H1 (cell line): ENCODE measurements at regions not wholly inside any gene's neighbourhood (a gene's known extent, or its start where the extent isn't known, plus 50 kb on each side); places are given as distances from the start of the nearest gene placed in this dataset.

Experiments used
- CTCF ChIA-PET: fragments of 300-600 bp; sonication (Branson Sonifier 250); formaldehyde crosslinking; loops from one replicate; lab custom pipeline; 2021; ENCODE audit not compliant: partially characterized antibody; lab: Charles Lee
- POLR2A ChIA-PET: fragments of 300-600 bp; sonication (Branson Sonifier 250); formaldehyde crosslinking; loops from one replicate; lab custom pipeline; 2021; ENCODE audit warnings: inconsistent platforms; ENCODE audit not compliant: partially characterized antibody; lab: Charles Lee
- DNase-seq, 2 experiments: peaks; one replicate each; pipeline versions ENCODE4 v3.0.0 to v3.0.0-alpha.2; 2010 to 2022; ENCODE audit warnings: low spot score in 2 of 2, low read depth in 1 of 2, mixed read lengths in 1 of 2
- FAIRE-seq: peaks from 2 replicates; lab custom pipeline; 2011; peaks lifted over from hg19 to GRCh38; lab: Jason Lieb, UNC
- H2AFZ ChIP-seq: 2 replicates; pipeline ENCODE4 v1.8.1; 2012; ENCODE audit warnings: low read length, inconsistent platforms
- H2AK5ac ChIP-seq: 2 replicates; pipeline ENCODE4 v1.6.1; 2013; ENCODE audit warnings: low read depth, low read length
- H2BK120ac ChIP-seq: replicated peaks from 2 replicates; pipeline ENCODE3; 2013; ENCODE audit warnings: low read depth, low read length, inconsistent platforms
- H2BK12ac ChIP-seq: 2 replicates; pipeline ENCODE4 v1.6.1; 2013; ENCODE audit warnings: low read depth, low read length
- H2BK15ac ChIP-seq: 2 replicates; pipeline ENCODE4 v1.6.1; 2013; ENCODE audit warnings: low read length
- H2BK20ac ChIP-seq: 2 replicates; pipeline ENCODE4 v1.6.1; 2013; ENCODE audit warnings: low read length
- H2BK5ac ChIP-seq: 2 replicates; pipeline ENCODE4 v1.6.1; 2013; ENCODE audit warnings: low read depth, low read length
- H3K14ac ChIP-seq: 2 replicates; pipeline ENCODE4 v1.6.1; 2013; ENCODE audit warnings: inconsistent platforms; ENCODE audit not compliant: insufficient read length
- H3K18ac ChIP-seq: 2 replicates; pipeline ENCODE4 v1.6.1; 2013; ENCODE audit warnings: low read length; ENCODE audit errors: extremely low read depth
- H3K23ac ChIP-seq: 2 replicates; pipeline ENCODE4 v1.6.1; 2013; ENCODE audit warnings: inconsistent platforms; ENCODE audit not compliant: insufficient read length
- H3K23me2 ChIP-seq: 2 replicates; pipeline ENCODE4 v1.6.1; 2013; ENCODE audit warnings: low read depth, low read length
- H3K27ac ChIP-seq: 2 replicates; pipeline ENCODE4 v1.6.1; 2011; ENCODE audit warnings: low read depth, low read length, inconsistent platforms
- H3K27me3 ChIP-seq, 4 experiments: replicated peaks in 1 of 4; 1 replicate in 1 of 4; 2 replicates in 3 of 4; pipeline versions ENCODE4 v1.6.1 to v1.8.1; 2011 to 2013; ENCODE audit warnings: low read length in 3 of 4, mild to moderate bottlenecking in 3 of 4, inconsistent platforms in 2 of 4, mixed read lengths in 2 of 4, moderate library complexity in 1 of 4; ENCODE audit not compliant: control insufficient read depth in 3 of 4, insufficient read depth in 3 of 4; ENCODE audit errors: extremely low read depth in 1 of 4
- H3K36me3 ChIP-seq, 4 experiments: 2 replicates each; pipeline versions ENCODE4 v1.6.1 to v1.8.1; 2011 to 2013; ENCODE audit warnings: mild to moderate bottlenecking in 4 of 4, low read length in 3 of 4, moderate library complexity in 2 of 4, control low read depth in 1 of 4, inconsistent platforms in 1 of 4; ENCODE audit not compliant: insufficient read depth in 4 of 4, control insufficient read depth in 2 of 4
- H3K4ac ChIP-seq: replicated peaks from 2 replicates; pipeline ENCODE3; 2013; ENCODE audit warnings: low read length, low read depth, mixed read lengths, inconsistent platforms; ENCODE audit not compliant: insufficient read length
- H3K4me1 ChIP-seq, 4 experiments: replicated peaks in 1 of 4; 1 replicate in 1 of 4; 2 replicates in 3 of 4; pipeline versions ENCODE4 v1.6.1 to v1.8.1; 2011 to 2013; ENCODE audit warnings: low read length in 3 of 4, inconsistent platforms in 2 of 4, mixed read lengths in 1 of 4; ENCODE audit not compliant: insufficient read depth in 4 of 4, control insufficient read depth in 3 of 4
- H3K4me2 ChIP-seq, 2 experiments: 2 replicates each; pipeline versions ENCODE4 v1.6.1 to v1.8.1; 2011 to 2013; ENCODE audit warnings: low read depth in 2 of 2, low read length in 2 of 2, control low read depth in 1 of 2, inconsistent platforms in 1 of 2, mild to moderate bottlenecking in 1 of 2; ENCODE audit not compliant: insufficient read depth in 1 of 2
- H3K4me3 ChIP-seq, 4 experiments: fragments of 200-600, 300-600 bp in 1 of 4; sonication (generic), shearing (Covaris generic), sonication (Bioruptor Twin) in 1 of 4; 2 replicates each; pipeline versions ENCODE4 v1.5.1 to v1.8.1; 2011 to 2016; ENCODE audit warnings: low read length in 4 of 4, low read depth in 3 of 4, control low read depth in 2 of 4, inconsistent platforms in 2 of 4, mild to moderate bottlenecking in 2 of 4, mixed read lengths in 1 of 4, moderate library complexity in 1 of 4; ENCODE audit not compliant: insufficient read depth in 2 of 4; ENCODE audit errors: extremely low read depth in 1 of 4
- H3K56ac ChIP-seq: replicated peaks from 2 replicates; pipeline ENCODE3; 2013; ENCODE audit warnings: low read depth, mild to moderate bottlenecking, mixed read lengths, low read length, inconsistent platforms; ENCODE audit not compliant: insufficient read length
- H3K79me1 ChIP-seq: 2 replicates; pipeline ENCODE4 v1.6.1; 2013; ENCODE audit warnings: low read depth, low read length, control low read depth
- H3K79me2 ChIP-seq, 2 experiments: 2 replicates each; pipeline versions ENCODE4 v1.6.1 to v1.8.1; 2012 to 2013; ENCODE audit warnings: low read length in 2 of 2, mild to moderate bottlenecking in 2 of 2, inconsistent platforms in 1 of 2; ENCODE audit not compliant: insufficient read depth in 2 of 2, control insufficient read depth in 1 of 2
- H3K9ac ChIP-seq, 4 experiments: replicated peaks in 1 of 4; 1 replicate in 1 of 4; 2 replicates in 3 of 4; pipeline versions ENCODE4 v1.6.1 to v1.8.1; 2011 to 2013; ENCODE audit warnings: low read depth in 3 of 4, low read length in 3 of 4, control low read depth in 2 of 4, mild to moderate bottlenecking in 2 of 4, moderate library complexity in 2 of 4, inconsistent platforms in 1 of 4; ENCODE audit errors: extremely low read depth in 1 of 4
- H3K9me3 ChIP-seq, 2 experiments: 2 replicates each; pipeline versions ENCODE4 v1.6.1 to v1.8.1; 2012 to 2013; ENCODE audit warnings: mild to moderate bottlenecking in 2 of 2, moderate library complexity in 2 of 2, control low read depth in 1 of 2, inconsistent platforms in 1 of 2, low read depth in 1 of 2, low read length in 1 of 2, mixed read lengths in 1 of 2; ENCODE audit not compliant: insufficient read depth in 2 of 2
- H4K20me1 ChIP-seq, 2 experiments: replicated peaks in 1 of 2; 2 replicates each; pipeline versions ENCODE3 to v1.8.1; 2011 to 2013; ENCODE audit warnings: inconsistent platforms in 2 of 2, low read length in 2 of 2, mild to moderate bottlenecking in 1 of 2; ENCODE audit not compliant: insufficient read depth in 2 of 2, control insufficient read depth in 1 of 2
- H4K5ac ChIP-seq: 2 replicates; pipeline ENCODE4 v1.6.1; 2013; ENCODE audit warnings: low read length, low read depth, mixed read lengths, inconsistent platforms; ENCODE audit not compliant: insufficient read length
- H4K8ac ChIP-seq: 2 replicates; pipeline ENCODE4 v1.8.0; 2013; ENCODE audit warnings: mild to moderate bottlenecking, moderate library complexity, low read length, inconsistent platforms; ENCODE audit not compliant: insufficient read depth; ENCODE audit errors: extremely low read depth
- H4K91ac ChIP-seq: replicated peaks from 2 replicates; pipeline ENCODE3; 2013; ENCODE audit warnings: low read length, mixed read lengths, inconsistent platforms; ENCODE audit not compliant: insufficient read length
- CBX8 ChIP-seq: fragments of 300-800, 300-1000 bp; sonication (generic); IDR thresholded peaks from 2 replicates; pipeline ENCODE4 v1.7.1; 2016; ENCODE audit warnings: low read depth, low read length, borderline replicate concordance
- GTF2F1 ChIP-seq: IDR thresholded peaks from 2 replicates; pipeline ENCODE4 v1.6.1; 2012; ENCODE audit warnings: low read depth, low read length, improper control_type of control experiment, borderline replicate concordance
- HDAC2 ChIP-seq, 2 experiments: fragments of 300-600 bp in 1 of 2; sonication (generic) in 1 of 2; IDR thresholded peaks; 2 replicates each; pipeline ENCODE4 v1.6.1; 2011 to 2012; ENCODE audit warnings: low read depth in 2 of 2, low read length in 2 of 2, mild to moderate bottlenecking in 2 of 2, moderate library complexity in 2 of 2, borderline replicate concordance in 1 of 2, inconsistent platforms in 1 of 2
- RBBP5 ChIP-seq: IDR thresholded peaks from 2 replicates; pipeline ENCODE4 v1.7.1; 2012; ENCODE audit warnings: low read depth, mild to moderate bottlenecking, inconsistent platforms, low read length, moderate library complexity, borderline replicate concordance
- SP2 ChIP-seq: IDR thresholded peaks from 2 replicates; pipeline ENCODE4 v1.6.1; 2012; ENCODE audit warnings: mild to moderate bottlenecking, low read length, inconsistent platforms
- SP4 ChIP-seq: IDR thresholded peaks from 2 replicates; pipeline ENCODE4 v1.6.1; 2012; ENCODE audit warnings: low read length, inconsistent platforms
- YY1 ChIP-seq: IDR thresholded peaks from 2 replicates; pipeline ENCODE4 v1.6.1; 2011; ENCODE audit warnings: low read depth, mild to moderate bottlenecking, low read length
- ZNF274 ChIP-seq: IDR thresholded peaks from 2 replicates; pipeline ENCODE4 v1.7.0; 2012; ENCODE audit warnings: low read length, borderline replicate concordance; ENCODE audit errors: extremely low read depth
- WGBS, 2 experiments: shearing (Covaris generic) in 1 of 2; methylation state at CpG; one replicate each; pipeline versions ENCODE4 v1.1.6 to v1.1.7; 2013 to 2015; ENCODE audit warnings: low lambda C conversion rate in 2 of 2, mixed read lengths in 2 of 2, inconsistent platforms in 1 of 2, low coverage in 1 of 2, missing lambda C conversion rate in 1 of 2; ENCODE audit not compliant: insufficient replicate concordance in 2 of 2, insufficient coverage in 1 of 2, insufficient read length in 1 of 2; ENCODE audit errors: extremely low coverage in 1 of 2, missing lambda C conversion rate in 1 of 2; 5-methylcytosine and 5-hydroxymethylcytosine counted together

DNA sequence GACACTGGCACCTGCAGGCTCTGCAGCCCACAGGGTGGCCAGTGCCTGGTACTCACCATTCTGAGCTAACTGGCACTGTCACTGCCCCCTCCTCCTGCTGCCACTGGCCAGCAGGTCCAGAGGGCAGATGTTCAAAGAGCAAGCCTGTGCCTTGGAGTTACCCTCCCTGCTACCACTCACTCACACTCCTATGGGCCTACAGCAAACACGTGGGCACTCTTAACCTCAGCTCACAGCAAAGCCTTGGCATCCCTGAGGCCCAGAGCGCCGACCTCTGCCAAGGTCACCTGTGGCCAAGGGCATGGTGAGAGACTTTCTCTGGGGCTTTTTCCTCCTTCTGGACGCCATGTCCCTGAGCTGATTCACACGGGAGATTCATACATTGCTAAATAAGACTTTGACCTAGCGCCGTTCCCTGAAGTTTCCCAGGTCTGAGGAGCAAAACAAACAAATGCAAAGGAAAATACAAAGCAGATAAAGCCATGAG is 270.0 kb upstream of the PPP2R2D start:
- Histone ChIP-seq H4K5ac (no peak overlapping the region), H2BK15ac (no peak overlapping the region; the same call in 1 of the 2 replicates), H3K4me2 (no peak overlapping the region), H3K27ac (no peak overlapping the region), H4K8ac (no peak overlapping the region), H4K20me1 (no peaks in the 10 kb centered on the region), H3K27me3 (peaks cover 0 to 1% (median 0%) of the 10 kb centered on the region in 4 experiments; a peak in 1 of 7 replicates), H3K14ac (no peak overlapping the region), H3K4me3 (no peak overlapping the region), H3K36me3 (no peaks in the 10 kb centered on the region), H3K79me2 (no peaks in the 10 kb centered on the region), H3K4ac (no peak overlapping the region), H3K23me2 (no peaks in the 10 kb centered on the region), H2BK120ac (no peak overlapping the region), H4K91ac (no peak overlapping the region), H3K9me3 (peaks cover 0 to 6% of the 10 kb centered on the region in 2 experiments; a peak in 1 of 4 replicates), H2AFZ (no peak overlapping the region), H3K4me1 (no peaks in the 10 kb centered on the region), H2BK5ac (no peak overlapping the region), H2AK5ac (no peak overlapping the region), H3K18ac (no peak overlapping the region), H3K23ac (no peak overlapping the region), H3K79me1 (no peaks in the 10 kb centered on the region), H3K9ac (no peak overlapping the region), H2BK20ac (no peak overlapping the region), H2BK12ac (no peak overlapping the region), H3K56ac (no peak overlapping the region)
- TF ChIP-seq YY1, result no peak
- no peak for TF ChIP-seq RBBP5
- no peak for TF ChIP-seq SP2
- no peak for TF ChIP-seq HDAC2 (IDR thresholded peaks at IDR 0.05; ENCODE audit: borderline replicate concordance in 1 of 2, low read depth in 2 of 2, low read length in 2 of 2)
- TF ChIP-seq ZNF274, result no peak
- no peak for TF ChIP-seq SP4
- no peak for TF ChIP-seq GTF2F1
- no peak for TF ChIP-seq CBX8
- ChIA-PET CTCF (interaction anchor here (0.6 kb wide), 1 partner anchor 60 kb away, joined by 3 read pairs; no protein-coding TSS in a partner anchor), POLR2A (no interaction called here)
- DNase-seq (no peak), FAIRE-seq (no peak)
- 93% methylated on average over 7 of the region's 7 CpGs; no CpG with 5 or more reads in 1 of the 2 experiments for WGBS, 2 experiments
